ENCODE measurements at regions not wholly inside any gene's neighbourhood (a gene's known extent, or its start where the extent isn't known, plus 50 kb on each side); places are given as distances from the start of the nearest gene placed in this dataset.
"Not testable (repeated sequence)": the region's sequence is repeated elsewhere in the genome, so short reads cannot be mapped to it uniquely, and the experiment has no call there.

- H3K4me3 ChIP-seq; DNase-seq; H3K36me3 ChIP-seq; intact Hi-C loops (cut with DNase I); H3K9me3 ChIP-seq; H3K4me1 ChIP-seq; H3K27me3 ChIP-seq; H3K27ac ChIP-seq: not testable (repeated sequence)
- 41% methylated on average over 2 of the region's 5 CpGs; no CpG with 5 or more reads in 1 of the 2 donors for WGBS, 2 donors
Observed at GRCh38 chr5:177846598-177846997, 63.9 kb upstream of the FAM153A start.

GRCh38 chr5:177845906-177846305, 63.2 kb upstream of the FAM153A start:
- DNase-seq, H3K4me3 ChIP-seq: not testable (repeated sequence)
- 82 to 93% methylated on average over 1 of the region's 4 CpGs for WGBS, 2 donors

GRCh38 chr5:177836191-177836590, 53.5 kb upstream of the FAM153A start:
- DNase-seq; intact Hi-C loops (cut with DNase I); H3K27me3 ChIP-seq; H3K9me3 ChIP-seq; H3K4me3 ChIP-seq; H3K27ac ChIP-seq; H3K36me3 ChIP-seq; H3K4me1 ChIP-seq: not testable (repeated sequence)
- WGBS, 2 donors, result no CpG with 5 or more reads among the region's 5 CpGs

More at GRCh38 chr5:177845906-177846305, 63.2 kb upstream of the FAM153A start:
- H3K4me1 ChIP-seq; H3K9me3 ChIP-seq; H3K27ac ChIP-seq; intact Hi-C loops (cut with DNase I); H3K27me3 ChIP-seq; H3K36me3 ChIP-seq: not testable (repeated sequence)

Data from esophagus squamous epithelium (tissue), 5 donors.